K562 (cell line): ENCODE measurements at regions not wholly inside any gene's neighbourhood (a gene's known extent, or its start where the extent isn't known, plus 50 kb on each side); places are given as distances from the start of the nearest gene placed in this dataset.

Experiments
- ATAC-seq: fragments of 200-7000 bp; cut with Tn5 transposase; 3 replicates; pipeline ENCODE4 v1.9.1; 2020; ENCODE audit warnings: moderate library complexity
- BruUV-seq: library from RNA; stranded (reverse); fragments of 400-500 nt; replicated peaks from 2 replicates; lab custom pipeline; 2021; lab: Mats Ljungman, UMichigan
- CTCF ChIA-PET: fragments of 300-600 bp; formaldehyde crosslinking; extraction: SDS; loops from one replicate; lab custom pipeline; 2021; ENCODE audit warnings: low intra/inter-chr PET ratio; lab: Yijun Ruan, JAX
- POLR2A ChIA-PET: fragments of 300-600, 350-650 bp; sonication (Branson Sonifier 250); formaldehyde crosslinking; extraction: SDS; loops from one replicate; lab custom pipeline; 2021; ENCODE audit warnings: antibody characterized with exemption, inconsistent platforms; lab: Yijun Ruan, JAX
- DNase-seq, 4 experiments: peaks; one replicate each; pipeline versions ENCODE4 v3.0.0 to v3.0.0-alpha.2; 2011 to 2018; ENCODE audit warnings: low spot score in 3 of 4, mixed read lengths in 3 of 4; ENCODE audit errors: extremely low read depth in 1 of 4
- FAIRE-seq: peaks from 2 replicates; lab custom pipeline; 2011; peaks lifted over from hg19 to GRCh38; lab: Jason Lieb, UNC
- H2AFZ ChIP-seq: 2 replicates; pipeline ENCODE4 v1.6.0; 2011; ENCODE audit warnings: low read depth, low read length, control low read depth, inconsistent platforms
- H3K27ac ChIP-seq: fragments of 200-600 bp; 3 replicates; pipeline ENCODE4 v1.8.0; 2011; ENCODE audit warnings: low read depth, mild to moderate bottlenecking, control low read depth, inconsistent platforms, low read length, moderate library complexity, mixed read lengths; ENCODE audit errors: extremely low read depth
- H3K27me3 ChIP-seq, 2 experiments: fragments of 300-600 bp in 1 of 2; 2 replicates in 1 of 2; 3 replicates in 1 of 2; pipeline versions ENCODE4 v1.6.0 to v1.8.0; 2011; ENCODE audit warnings: inconsistent platforms in 2 of 2, low read length in 2 of 2, mild to moderate bottlenecking in 1 of 2, mixed read lengths in 1 of 2, moderate library complexity in 1 of 2; ENCODE audit not compliant: control insufficient read depth in 2 of 2, insufficient read depth in 2 of 2
- H3K36me3 ChIP-seq: fragments of 300-600 bp; 3 replicates; pipeline ENCODE4 v1.8.0; 2011; ENCODE audit warnings: mild to moderate bottlenecking, low read length, inconsistent platforms; ENCODE audit not compliant: control insufficient read depth, insufficient read depth
- H3K4me1 ChIP-seq, 2 experiments: fragments of 200-600 bp in 1 of 2; replicated peaks in 1 of 2; 2 replicates in 1 of 2; 3 replicates in 1 of 2; pipeline versions ENCODE4 v1.5.1 to v1.8.0; 2011; ENCODE audit warnings: inconsistent platforms in 2 of 2, low read length in 2 of 2, mild to moderate bottlenecking in 1 of 2, mixed read lengths in 1 of 2, moderate library complexity in 1 of 2; ENCODE audit not compliant: control insufficient read depth in 2 of 2, insufficient read depth in 2 of 2
- H3K4me2 ChIP-seq: 2 replicates; pipeline ENCODE4 v1.6.1; 2011; ENCODE audit warnings: low read length, control low read depth, inconsistent platforms, mixed read lengths; ENCODE audit not compliant: insufficient read depth
- H3K4me3 ChIP-seq: fragments of 200-600 bp; sonication (generic), shearing (Covaris generic); 2 replicates; pipeline ENCODE4 v1.5.1; 2016; ENCODE audit warnings: control low read depth, inconsistent platforms
- H3K79me2 ChIP-seq: fragments of 200-600 bp; 3 replicates; pipeline ENCODE4 v1.8.0; 2011; ENCODE audit warnings: low read length, inconsistent platforms; ENCODE audit not compliant: control insufficient read depth, insufficient read depth
- H3K9ac ChIP-seq, 2 experiments: 2 replicates each; pipeline versions ENCODE4 v1.6.0 to v1.6.1; 2011; ENCODE audit warnings: low read depth in 2 of 2, low read length in 2 of 2, control low read depth in 1 of 2, inconsistent platforms in 1 of 2, mild to moderate bottlenecking in 1 of 2, mixed read lengths in 1 of 2; ENCODE audit not compliant: insufficient read depth in 1 of 2
- H3K9me1 ChIP-seq: one replicate; pipeline ENCODE4 v1.6.0; 2011; ENCODE audit warnings: inconsistent platforms, mild to moderate bottlenecking, low read length, moderate library complexity; ENCODE audit not compliant: control insufficient read depth, insufficient read depth
- H3K9me3 ChIP-seq: replicated peaks from 2 replicates; pipeline ENCODE4 v1.5.1; 2011; ENCODE audit warnings: low read depth, low read length, inconsistent platforms; ENCODE audit not compliant: control insufficient read depth, insufficient read depth
- H4K20me1 ChIP-seq: replicated peaks from 2 replicates; pipeline ENCODE4 v1.6.1; 2011; ENCODE audit warnings: low read length, inconsistent platforms, mixed read lengths; ENCODE audit not compliant: control insufficient read depth, insufficient read depth
- CREB3L1 ChIP-seq: fragments of 450-650 bp; IDR thresholded peaks from 2 replicates; pipeline ENCODE4 v1.6.1; 2014; ENCODE audit warnings: low read depth, mild to moderate bottlenecking, moderate library complexity, borderline replicate concordance
- ELF4 ChIP-seq: fragments of 450-650 bp; formaldehyde crosslinking; IDR thresholded peaks from 2 replicates; pipeline ENCODE4 v1.4.0; 2022; ENCODE audit warnings: missing genetic modification characterization
- FOXJ3 ChIP-seq: sonication (generic); formaldehyde crosslinking; IDR thresholded peaks from 2 replicates; pipeline ENCODE4 v1.4.0; 2020; ENCODE audit warnings: mild to moderate bottlenecking, missing genetic modification reagents
- GATAD2B ChIP-seq: fragments of 450-650 bp; IDR thresholded peaks from 2 replicates; pipeline ENCODE4 v1.6.1; 2017; ENCODE audit warnings: mild to moderate bottlenecking, borderline replicate concordance
- HOXB6 ChIP-seq: fragments of 250-450 bp; sonication (Bioruptor Pico); IDR thresholded peaks from 2 replicates; pipeline ENCODE4 v1.5.1; 2022; ENCODE audit warnings: mild to moderate bottlenecking, borderline replicate concordance
- PML ChIP-seq: IDR thresholded peaks from 2 replicates; pipeline ENCODE4 v1.6.1; 2012; ENCODE audit warnings: low read length, inconsistent platforms
- RBM34 ChIP-seq: fragments of 200-400 bp; formaldehyde crosslinking; IDR thresholded peaks from 2 replicates; pipeline ENCODE4 v1.6.1; 2018; ENCODE audit warnings: low read length, borderline replicate concordance; ENCODE audit not compliant: insufficient read depth
- TAF9B ChIP-seq: fragments of 450-650 bp; IDR thresholded peaks from 2 replicates; pipeline ENCODE4 v1.6.1; 2018; ENCODE audit warnings: mild to moderate bottlenecking; ENCODE audit not compliant: partially characterized antibody
- TRIM28 ChIP-seq: fragments of 450-650 bp; IDR thresholded peaks from 2 replicates; pipeline ENCODE4 v1.6.1; 2017
- ZBTB26 ChIP-seq: fragments of 450-650 bp; formaldehyde crosslinking; IDR thresholded peaks from 2 replicates; pipeline ENCODE4 v1.4.0; 2022; ENCODE audit warnings: missing genetic modification characterization
- ZNF184 ChIP-seq: sonication (generic); formaldehyde crosslinking; IDR thresholded peaks from 2 replicates; pipeline ENCODE4 v1.5.0; 2020; ENCODE audit warnings: missing genetic modification reagents
- in situ Hi-C: fragments of 300-500 bp; cut with MboI; formaldehyde crosslinking; loops from 4 replicates; pipeline ENCODE4 v1.15.0; 2018; ENCODE audit warnings: inconsistent platforms, mixed read lengths
- intact Hi-C: fragments of 100-400 bp; cut with micrococcal nuclease; formaldehyde crosslinking; loops from 2 replicates; pipeline ENCODE4 v1.14.2; 2022

GRCh38 chr1:110727246-110727645 lies 52.5 kb upstream of the KCNA3 start (continued):
- TF ChIP-seq GATAD2B (no peak), HOXB6 (CRISPR knock-in tag) (no peak)

GRCh38 chr1:110726755-110727154 lies 52.0 kb upstream of the KCNA3 start:
- no peak overlapping the region for H3K4me2 ChIP-seq
- no peaks in the 10 kb centered on the region for H3K4me1 ChIP-seq
- in situ Hi-C loops (no loop called here), intact Hi-C loops (no loop called here)
- ChIA-PET CTCF (no interaction called here), POLR2A (interaction anchor here (1.0 kb wide), 1 partner anchor 146 kb away, joined by 3 read pairs; no protein-coding TSS in a partner anchor)
- H3K9ac ChIP-seq = no peak overlapping the region
- no peaks in the 10 kb centered on the region for H4K20me1 ChIP-seq
- BruUV-seq = no TSS peak
- FAIRE-seq = no peak
- no peaks in the 10 kb centered on the region for H3K79me2 ChIP-seq
- ATAC-seq = no peak
- H3K36me3 ChIP-seq = no peaks in the 10 kb centered on the region
- no peak for DNase-seq
- H3K27me3 ChIP-seq = peaks cover 0 to 20% of the 10 kb centered on the region in 2 experiments; a peak in 4 of 5 replicates
- no peak overlapping the region for H3K27ac ChIP-seq
- no peaks in the 10 kb centered on the region for H3K9me1 ChIP-seq
- H3K9me3 ChIP-seq = no peaks in the 10 kb centered on the region
- H3K4me3 ChIP-seq = no peak overlapping the region
- H2AFZ ChIP-seq = no peak overlapping the region
- TF ChIP-seq ZBTB26 (CRISPR knock-in tag) (no peak), ELF4 (CRISPR knock-in tag) (no peak), CREB3L1 (no peak), RBM34 (no peak), TAF9B (no peak), FOXJ3 (CRISPR knock-in tag) (no peak), ZNF184 (CRISPR knock-in tag) (no peak), TRIM28 (no peak), PML (no peak)
